Kidney capillary endothelial cell (primary cell): ENCODE measurements at regions not wholly inside any gene's neighbourhood (a gene's known extent, or its start where the extent isn't known, plus 50 kb on each side); places are given as distances from the start of the nearest gene placed in this dataset.
"Not testable (repeated sequence)": the region's sequence is repeated elsewhere in the genome, so short reads cannot be mapped to it uniquely, and the experiment has no call there.

Experiments
- DNase-seq: peaks from one replicate; pipeline ENCODE4 v3.0.0-alpha.2; 2018; ENCODE audit warnings: low spot score

DNA sequence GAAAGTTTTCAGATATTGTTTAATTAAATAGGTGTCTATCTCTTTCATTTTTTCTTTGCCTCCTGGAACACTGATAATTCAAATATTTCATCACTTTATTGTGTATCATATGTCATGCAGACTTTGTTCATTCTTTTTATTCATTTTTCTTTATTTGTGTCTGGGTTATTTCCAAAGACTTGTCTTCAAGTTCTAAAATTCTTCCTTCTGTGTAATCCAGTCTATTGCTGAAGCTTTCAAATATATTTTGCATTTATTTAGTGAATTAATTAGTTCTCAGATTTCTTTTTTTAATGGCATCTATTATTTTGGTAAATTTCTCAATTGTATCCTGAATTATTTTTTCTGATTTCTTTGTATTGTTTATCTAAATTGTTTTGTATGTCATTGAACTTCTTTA lies 70.1 kb downstream of the ZNF330 start:
- no peak for DNase-seq

DNA sequence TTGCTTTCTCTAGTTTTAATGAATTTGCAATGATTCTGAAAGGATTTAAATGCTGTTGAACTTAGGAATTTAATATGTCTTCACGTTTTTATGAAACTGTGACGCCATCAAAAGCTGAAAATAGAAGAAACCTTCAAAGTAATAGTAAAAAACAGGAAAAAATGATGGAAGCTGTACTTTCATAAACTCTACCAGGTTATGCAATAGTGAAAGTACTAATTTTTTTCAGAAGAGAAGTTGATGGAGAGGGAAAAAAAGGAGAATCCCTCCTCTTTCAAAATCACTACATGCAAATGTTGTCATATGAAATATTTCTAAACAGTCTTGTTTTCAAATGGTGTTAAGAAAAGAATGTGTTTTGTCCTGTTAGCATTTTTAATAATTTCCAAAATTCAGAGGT lies 73.6 kb downstream of the ZNF330 start:
- DNase-seq = no peak

- no peak for DNase-seq
Observed at GRCh38 chr4:141301216-141301615, 80.5 kb downstream of the ZNF330 start.

DNA sequence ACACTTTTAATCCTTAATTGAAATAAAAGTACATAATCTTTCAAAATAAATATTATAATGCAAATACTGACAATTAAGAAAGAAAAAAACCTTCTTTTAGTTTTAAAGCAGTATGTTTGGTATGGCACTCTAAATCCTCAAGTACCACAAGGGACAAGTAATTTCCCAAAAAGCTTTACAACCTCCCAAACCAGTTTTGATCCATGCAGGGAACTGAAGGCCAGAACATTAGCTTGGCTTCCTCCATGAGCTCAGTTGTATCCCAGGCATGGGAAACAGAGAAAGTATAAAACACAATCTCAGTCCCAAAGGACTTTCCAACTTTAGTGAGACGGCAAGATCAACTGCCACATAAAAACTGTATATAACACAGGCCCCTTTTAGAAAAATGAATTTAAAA lies 82.2 kb downstream of the ZNF330 start:
- DNase-seq = no peak

DNA sequence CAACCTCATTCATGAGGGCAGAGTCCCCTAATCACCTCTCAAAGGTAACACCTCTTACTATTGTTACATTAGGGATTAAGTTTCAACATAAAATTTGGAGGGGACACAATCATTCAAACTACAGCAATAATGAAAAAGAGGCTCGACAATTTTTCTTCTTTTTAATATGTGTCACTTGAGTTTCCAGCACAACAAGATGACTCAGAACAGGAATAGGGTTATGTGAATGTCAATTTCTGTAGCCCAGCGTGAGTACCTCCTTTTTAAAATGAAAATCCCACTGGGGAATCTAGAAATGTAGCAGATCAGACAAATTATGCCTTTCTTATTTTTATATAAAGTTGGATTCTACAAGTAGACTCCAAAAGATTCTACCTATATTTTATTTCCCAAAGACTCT lies 83.7 kb downstream of the ZNF330 start:
- no peak for DNase-seq

- DNase-seq = no peak
Observed at GRCh38 chr4:141306331-141306730, 85.6 kb downstream of the ZNF330 start.

DNA sequence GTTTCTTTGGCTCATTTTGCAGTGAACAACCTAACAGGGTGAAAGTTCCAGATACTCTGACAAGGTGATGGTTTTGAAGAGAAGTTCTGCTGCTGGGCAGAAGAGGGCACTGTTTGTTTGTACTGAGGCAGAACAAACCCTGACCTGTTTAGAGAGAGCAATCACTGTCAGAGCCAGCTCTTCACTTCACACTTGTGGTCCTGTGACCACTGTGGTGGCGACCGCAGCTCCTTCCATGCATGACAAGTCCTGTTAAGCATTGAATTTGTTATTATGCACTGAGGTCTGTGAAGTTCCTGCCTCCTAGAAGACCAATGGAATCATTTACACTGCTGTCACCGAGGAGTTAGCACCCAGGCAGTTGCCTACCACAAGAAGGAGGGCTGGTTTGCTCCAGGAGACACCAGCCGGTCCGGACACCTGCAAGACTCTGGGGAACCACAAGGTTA lies 86.6 kb downstream of the ZNF330 start:
- DNase-seq = peak; percentile 55

DNA sequence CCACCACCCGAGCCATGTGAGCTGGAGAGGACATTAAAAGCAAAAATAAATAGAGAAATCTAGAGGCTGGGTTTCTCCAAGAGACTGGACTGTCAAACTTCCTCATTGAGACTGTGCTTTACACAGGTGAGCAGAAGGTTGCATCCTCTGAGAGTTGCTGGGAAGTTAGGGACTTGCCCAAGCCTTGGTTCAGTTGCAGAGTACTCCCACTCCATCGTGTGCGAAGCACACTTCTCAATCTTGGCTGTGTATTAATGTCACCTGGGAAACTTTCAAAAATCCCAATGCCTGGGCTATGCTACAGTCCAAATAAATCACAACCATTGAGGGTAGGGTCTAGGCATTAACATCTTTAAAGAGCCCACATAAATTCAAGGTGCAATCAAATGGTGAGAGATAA lies 89.2 kb downstream of the ZNF330 start:
- DNase-seq = no peak

DNA sequence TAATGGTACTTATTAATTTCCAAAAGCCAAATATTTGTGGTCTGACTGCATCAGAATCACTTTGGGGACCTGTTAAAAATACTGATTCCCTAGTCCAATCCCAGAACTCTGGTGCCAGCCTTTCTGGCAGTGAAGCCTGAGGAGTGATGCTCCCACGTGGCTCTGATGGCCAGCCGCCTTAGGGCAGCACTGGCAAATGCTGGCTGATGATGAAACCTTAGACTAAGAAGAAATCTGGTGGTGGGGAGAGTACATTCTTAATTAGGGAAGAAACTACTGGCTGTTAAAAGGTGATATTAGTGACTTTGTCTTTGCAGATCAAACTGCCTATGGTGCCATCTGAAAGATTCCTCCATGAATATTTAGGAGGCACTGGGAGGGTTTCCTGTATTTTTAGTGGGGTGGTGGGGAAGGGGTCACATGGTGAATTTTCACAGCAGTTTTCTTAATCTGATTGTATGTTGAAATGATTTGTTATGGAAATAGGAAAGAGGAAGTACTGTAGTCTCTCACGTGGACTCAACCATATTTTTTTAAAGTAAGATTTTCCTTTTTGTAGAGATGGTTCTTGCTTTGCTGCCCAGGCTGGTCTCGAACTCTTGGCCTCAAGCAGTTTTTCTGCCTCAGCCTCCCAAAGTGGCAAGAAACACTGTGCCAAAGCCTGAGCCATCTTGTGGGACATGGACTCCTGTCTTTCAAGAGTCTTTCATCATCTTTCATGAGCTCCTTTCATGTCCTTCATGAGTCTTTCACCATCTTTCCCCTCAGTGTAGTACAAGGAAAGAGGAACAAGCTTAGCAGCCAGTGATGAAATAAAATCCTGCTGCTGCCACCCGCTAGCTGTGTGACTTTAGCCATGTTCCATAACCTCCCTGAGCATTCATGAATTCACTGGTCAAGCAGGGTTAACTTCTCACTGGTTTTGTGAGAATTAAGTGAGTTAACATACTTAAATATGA lies 90.8 kb downstream of the ZNF330 start:
- no peak for DNase-seq

DNA sequence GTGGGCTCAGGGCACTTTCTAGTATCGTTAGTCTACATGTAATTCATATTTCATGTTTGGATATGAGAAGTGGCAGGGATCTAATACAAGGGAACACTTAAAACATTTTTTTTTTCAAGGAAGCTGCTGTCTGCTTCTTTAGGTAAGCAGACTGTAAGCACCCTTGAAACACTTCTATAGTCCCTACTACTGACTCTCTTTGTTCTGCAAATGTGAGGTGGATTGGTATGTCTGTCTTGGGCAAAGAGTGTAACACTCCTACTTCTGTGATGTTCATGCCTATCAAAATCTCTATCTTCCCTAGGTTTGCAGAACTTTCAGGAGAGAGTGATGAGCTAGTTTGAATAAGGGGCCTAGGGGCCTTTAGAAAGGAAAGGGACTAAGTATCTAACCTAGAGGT lies 93.9 kb downstream of the ZNF330 start:
- no peak for DNase-seq

GRCh38 chr4:141328560-141329173 lies 108.0 kb downstream of the ZNF330 start:
- no peak for DNase-seq

DNA sequence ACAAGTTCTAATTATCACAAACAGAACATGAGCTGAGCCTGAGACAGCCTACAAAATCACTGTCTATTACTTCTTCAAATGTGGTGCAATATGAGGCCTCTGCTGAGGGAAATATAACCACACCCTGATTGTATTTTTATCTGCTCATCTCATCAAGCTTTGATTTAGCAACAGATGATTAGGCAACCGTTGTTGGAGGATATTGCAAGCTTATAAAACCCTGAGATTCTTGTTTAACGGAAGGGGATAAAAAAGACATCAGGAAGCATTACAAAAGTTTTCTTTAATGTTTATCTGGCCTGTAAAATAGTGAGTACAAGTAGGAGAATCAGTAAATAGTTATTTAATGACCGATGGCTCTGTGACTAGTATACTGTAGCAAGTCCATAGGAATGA lies 108.5 kb downstream of the ZNF330 start:
- DNase-seq = no peak

GRCh38 chr4:141330616-141331015 lies 109.9 kb downstream of the ZNF330 start:
- DNase-seq = no peak

GRCh38 chr4:141331534-141332358 lies 111.1 kb downstream of the ZNF330 start:
- no peak for DNase-seq

DNA sequence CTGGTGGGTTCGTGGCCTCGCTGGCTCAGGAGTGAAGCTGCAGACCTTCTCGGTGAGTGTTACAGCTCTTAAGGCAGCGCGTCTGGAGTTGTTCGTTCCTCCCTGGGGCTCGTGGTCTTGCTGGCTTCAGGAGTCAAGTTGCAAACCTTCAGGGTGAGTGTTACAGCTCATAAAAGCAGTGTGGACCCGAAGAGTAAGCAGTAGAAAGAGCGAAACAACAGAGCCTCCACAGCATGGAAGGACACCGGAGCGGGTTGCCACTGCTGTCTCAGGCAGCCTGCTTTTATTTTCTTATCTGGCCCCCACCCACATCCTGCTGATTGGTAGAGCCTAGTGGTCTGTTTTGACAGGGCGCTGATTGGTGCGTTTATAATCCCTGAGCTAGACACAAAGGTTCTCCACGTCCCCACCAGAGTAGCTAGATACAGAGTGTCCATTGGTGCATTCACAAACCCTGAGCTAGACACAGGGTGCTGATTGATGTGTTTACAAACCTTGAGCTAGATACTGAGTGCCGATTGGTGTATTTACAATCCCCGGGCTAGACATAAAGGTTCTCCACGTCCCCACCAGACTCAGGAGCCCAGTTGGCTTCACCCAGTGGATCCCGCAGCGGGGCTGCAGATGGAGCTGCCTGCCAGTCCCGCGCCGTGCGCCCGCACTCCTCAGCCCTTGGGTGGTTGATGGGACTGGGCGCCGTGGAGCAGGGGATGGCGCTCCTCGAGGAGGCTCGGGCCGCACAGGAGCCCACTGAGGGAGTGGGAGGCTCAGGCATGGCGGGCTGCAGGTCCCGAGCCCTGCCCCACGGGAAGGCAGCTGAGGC lies 111.9 kb downstream of the ZNF330 start:
- DNase-seq = not testable (repeated sequence)

DNA sequence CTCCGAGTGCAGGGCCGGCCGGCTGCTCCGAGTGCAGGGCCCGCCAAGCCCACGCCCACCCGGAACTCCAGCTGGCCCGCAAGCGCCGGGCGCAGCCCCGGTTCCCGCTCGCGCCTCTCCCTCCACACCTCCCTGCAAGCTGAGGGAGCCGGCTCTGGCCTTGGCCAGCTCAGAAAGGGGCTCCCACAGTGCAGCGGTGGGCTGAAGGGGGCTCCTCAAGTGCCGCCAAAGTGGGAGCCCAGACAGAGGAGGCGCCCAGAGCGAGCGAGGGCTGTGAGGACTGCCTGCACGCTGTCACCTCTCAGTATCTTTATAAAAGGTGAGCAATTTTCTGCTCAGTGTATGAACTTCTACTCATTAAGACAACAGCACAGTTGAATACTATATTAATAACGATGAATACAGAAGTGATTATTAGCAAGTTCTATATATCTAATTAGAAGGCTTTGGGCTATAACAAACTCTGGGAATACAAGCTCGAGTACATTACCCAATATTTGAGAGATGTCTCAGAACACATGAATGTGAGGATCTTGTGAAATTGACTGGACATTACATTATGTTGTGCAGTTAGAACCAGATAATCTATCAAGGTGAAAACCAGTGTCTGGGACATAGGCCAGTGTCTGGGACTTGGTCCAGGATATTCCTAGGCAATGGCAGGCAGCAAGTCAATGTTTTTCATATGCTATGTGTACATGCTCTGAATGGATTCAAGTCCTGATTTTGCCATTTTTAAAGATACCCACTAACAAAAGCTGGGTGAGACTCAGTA lies 112.9 kb downstream of the ZNF330 start:
- not testable (repeated sequence) for DNase-seq

- DNase-seq = no peak
Observed at GRCh38 chr4:141335166-141335565, 114.5 kb downstream of the ZNF330 start.

DNA sequence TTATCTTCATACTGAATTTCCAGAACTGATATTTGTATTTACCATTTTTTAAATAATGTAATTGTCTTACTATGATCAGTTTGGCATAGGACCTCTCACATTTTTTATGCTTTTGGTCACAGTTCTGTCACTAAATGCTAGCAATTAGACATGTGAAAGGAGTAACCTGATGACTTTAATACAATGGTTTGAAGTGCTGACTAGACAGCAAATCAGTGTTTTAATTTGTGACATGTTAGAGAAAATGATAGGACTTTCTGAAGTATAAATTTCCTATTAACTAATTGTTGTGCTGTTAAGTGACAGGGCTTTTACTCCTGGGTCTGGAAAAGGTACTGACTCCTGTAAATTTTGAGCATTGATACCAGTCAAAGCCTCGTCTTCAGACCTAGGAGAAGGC lies 117.5 kb downstream of the ZNF330 start:
- DNase-seq = no peak

DNA sequence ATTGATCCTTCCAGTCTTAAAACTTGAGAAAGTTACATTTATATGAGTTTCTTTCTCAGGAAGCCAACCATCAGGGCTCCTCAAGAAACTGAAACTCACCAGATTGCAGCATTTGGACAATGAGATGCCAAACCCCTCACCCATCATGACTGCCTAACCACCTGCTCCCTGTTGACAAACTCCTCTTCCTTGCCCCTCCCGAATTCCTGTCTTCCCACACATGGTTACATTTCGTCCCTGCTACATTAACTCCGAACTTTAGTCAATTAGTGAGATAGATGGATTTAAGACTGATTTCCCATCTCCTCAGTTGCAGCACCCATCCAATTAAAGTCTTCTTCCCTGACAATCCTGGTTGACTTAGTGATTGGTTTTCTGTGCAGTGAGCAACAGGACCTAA lies 118.7 kb downstream of the ZNF330 start:
- DNase-seq = no peak

DNA sequence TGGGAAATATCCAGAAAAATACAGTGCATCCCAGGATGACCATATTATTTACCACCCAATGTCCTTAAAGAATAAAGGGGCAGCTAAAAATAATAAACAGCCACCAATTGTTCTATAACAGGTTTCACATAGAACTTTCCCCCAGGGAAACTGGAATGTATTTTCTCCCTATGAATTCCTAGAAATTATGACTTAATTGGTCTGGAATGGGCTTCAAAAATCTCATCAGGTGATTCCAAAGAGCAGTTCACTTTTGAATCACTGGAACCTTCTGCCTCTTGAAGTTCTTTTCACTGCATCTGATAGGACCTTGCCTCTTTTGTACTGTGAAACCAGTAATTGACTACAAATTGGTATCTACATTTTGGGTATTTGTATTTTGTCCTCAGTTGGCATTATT lies 119.3 kb downstream of the ZNF330 start:
- DNase-seq = no peak

GRCh38 chr4:141340458-141340857 lies 119.8 kb downstream of the ZNF330 start:
- DNase-seq = no peak
